Endodermal cell (in vitro differentiated cells): ENCODE measurements at regions not wholly inside any gene's neighbourhood (a gene's known extent, or its start where the extent isn't known, plus 50 kb on each side); places are given as distances from the start of the nearest gene placed in this dataset.

ENCODE experiments used
- DNase-seq: peaks from one replicate; pipeline ENCODE4 v3.0.0-alpha.2; 2017
- H3K27ac ChIP-seq: 2 replicates; pipeline ENCODE4 v1.5.1; 2013; ENCODE audit warnings: mild to moderate bottlenecking, low read depth, low read length, moderate library complexity
- H3K27me3 ChIP-seq: 2 replicates; pipeline ENCODE4 v1.6.1; 2013; ENCODE audit warnings: mild to moderate bottlenecking, low read length, moderate library complexity; ENCODE audit not compliant: insufficient read depth, control insufficient read depth, poor library complexity, severe bottlenecking
- H3K36me3 ChIP-seq: 2 replicates; pipeline ENCODE4 v1.7.0; 2013; ENCODE audit warnings: mild to moderate bottlenecking, low read length, moderate library complexity; ENCODE audit not compliant: control insufficient read depth, insufficient read depth
- H3K4me1 ChIP-seq: one replicate; pipeline ENCODE4 v1.7.0; 2013; ENCODE audit warnings: low read length; ENCODE audit not compliant: control insufficient read depth, insufficient read depth
- H3K4me3 ChIP-seq: 2 replicates; pipeline ENCODE4 v1.5.1; 2013; ENCODE audit warnings: mild to moderate bottlenecking, low read length, moderate library complexity
- H3K9ac ChIP-seq: 2 replicates; pipeline ENCODE4 v1.6.1; 2013; ENCODE audit warnings: mild to moderate bottlenecking, low read length, moderate library complexity; ENCODE audit not compliant: poor library complexity, severe bottlenecking; ENCODE audit errors: extremely low read depth
- H3K9me3 ChIP-seq: 2 replicates; pipeline ENCODE4 v1.6.1; 2013; ENCODE audit warnings: mild to moderate bottlenecking, low read length, moderate library complexity; ENCODE audit not compliant: control insufficient read depth
- H3K27ac Mint-ChIP-seq: 2 replicates; pipeline ENCODE4 v1.8.0; 2020; ENCODE audit warnings: mixed read lengths
- H3K27me3 Mint-ChIP-seq: 2 replicates; pipeline ENCODE4 v1.8.0; 2021; ENCODE audit warnings: mild to moderate bottlenecking, mixed read lengths; ENCODE audit not compliant: insufficient read depth
- H3K36me3 Mint-ChIP-seq: 2 replicates; pipeline ENCODE4 v1.8.0; 2020; ENCODE audit warnings: low read depth, mixed read lengths
- H3K4me1 Mint-ChIP-seq: 2 replicates; pipeline ENCODE4 v1.8.0; 2020; ENCODE audit warnings: mixed read lengths
- H3K4me3 Mint-ChIP-seq: 2 replicates; pipeline ENCODE4 v1.8.0; 2020; ENCODE audit warnings: mild to moderate bottlenecking, moderate library complexity, mixed read lengths
- H3K9me3 Mint-ChIP-seq: 2 replicates; pipeline ENCODE4 v1.8.0; 2020; ENCODE audit warnings: mild to moderate bottlenecking, mixed read lengths
- WGBS, 2 experiments: methylation state at CpG; one replicate each; pipeline versions ENCODE4 v1.1.5 to v1.1.7; 2013; ENCODE audit warnings: missing lambda C conversion rate in 2 of 2, mixed read lengths in 1 of 2; ENCODE audit not compliant: insufficient coverage in 1 of 2, insufficient read length in 1 of 2; 5-methylcytosine and 5-hydroxymethylcytosine counted together
- TF ChIP-seq, protein P1 (sequence below): fragments of 200-600 bp; sonication (generic); conservative IDR thresholded peaks from 2 replicates; pipeline ENCODE4 v1.5.0; 2021; ENCODE audit warnings: antibody characterized with exemption, mild to moderate bottlenecking

DNA sequence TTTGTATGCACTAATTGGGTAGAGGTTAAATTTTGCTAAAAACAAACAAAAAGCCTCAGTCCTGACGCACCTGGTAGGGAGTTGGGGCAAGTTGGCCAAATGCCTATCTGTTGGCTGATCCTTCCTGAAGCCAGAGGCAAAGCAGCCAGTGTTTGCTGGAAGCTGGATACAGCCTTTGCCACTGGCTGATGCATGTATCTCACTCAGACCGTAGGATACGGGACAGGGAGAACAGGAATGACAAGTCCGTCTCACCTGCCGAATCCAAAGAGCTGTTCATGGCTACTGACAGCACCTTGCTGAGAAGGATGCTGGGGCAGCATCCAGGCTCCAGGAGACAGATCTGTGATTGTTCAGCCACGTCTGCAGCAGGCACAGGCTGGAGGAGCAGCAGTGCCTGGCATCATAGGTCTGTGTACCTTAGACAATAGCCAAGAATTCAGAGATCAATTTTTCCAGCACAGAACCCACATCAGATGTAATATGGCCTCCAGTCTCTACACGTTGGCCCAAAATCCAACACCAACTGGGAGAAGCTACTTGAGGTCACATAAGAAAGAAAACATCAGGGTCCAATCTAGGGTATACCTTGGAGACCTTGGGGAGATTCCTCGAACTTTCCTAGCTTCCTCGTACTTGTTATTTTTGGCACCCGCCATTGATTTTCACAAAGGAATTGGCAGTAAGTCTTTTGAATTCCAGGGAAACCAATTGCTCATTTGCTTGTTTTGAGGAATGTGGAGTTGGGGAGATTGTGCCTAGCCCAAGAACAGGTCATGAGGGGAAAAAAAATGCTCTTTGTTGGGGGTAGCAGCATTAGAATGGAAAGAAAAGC lies 108.5 kb upstream of the ARMC2 start:
- 91 to 95% methylated on average over 6 to 10 of the region's 10 CpGs for WGBS, 2 experiments
- no peak overlapping the region for H3K27ac ChIP-seq
- no peak overlapping the region for H3K4me3 Mint-ChIP-seq

DNA sequence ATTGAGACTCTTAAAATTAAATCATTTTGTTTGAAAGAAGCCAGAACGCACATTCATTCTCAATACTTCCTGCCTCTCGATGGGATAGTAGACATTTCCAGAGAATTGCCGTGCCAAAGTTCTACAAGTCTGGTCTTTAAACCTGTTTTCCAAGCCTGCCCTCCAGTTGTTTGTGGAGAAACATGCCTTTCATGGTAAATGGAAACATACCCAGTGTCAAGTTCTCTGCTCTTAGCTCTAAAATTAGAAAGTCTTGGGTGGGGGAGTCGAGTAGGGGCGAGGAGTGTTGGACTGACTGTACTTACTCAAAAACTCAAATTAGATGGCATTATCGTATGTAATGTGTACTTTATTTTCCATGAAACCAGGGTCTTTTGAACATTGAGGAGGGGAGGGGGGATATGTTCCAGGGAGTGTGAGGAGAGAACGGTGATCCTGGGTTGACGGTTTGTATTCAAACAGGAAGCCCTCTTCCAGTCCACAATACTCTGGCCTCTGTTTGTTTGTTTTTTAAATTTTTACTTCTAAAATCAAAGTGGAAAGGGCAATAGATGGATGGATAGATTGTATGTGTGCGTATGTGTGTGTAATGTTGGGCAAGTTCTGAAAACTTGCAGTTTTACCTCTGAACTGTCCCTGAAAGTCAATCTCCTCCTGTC lies 106.8 kb upstream of the ARMC2 start:
- Histone ChIP-seq H3K4me3 (no peak overlapping the region), H3K27me3 (no peaks in the 10 kb centered on the region), H3K9ac (no peak overlapping the region), H3K9me3 (no peaks in the 10 kb centered on the region), H3K36me3 (no peaks in the 10 kb centered on the region), H3K4me1 (no peaks in the 10 kb centered on the region), H3K27ac (no peak overlapping the region)
- H3K9me3 Mint-ChIP-seq: no peaks in the 10 kb centered on the region
- 94 to 100% methylated on average over 6 to 9 of the region's 9 CpGs for WGBS, 2 experiments
- no peaks in the 10 kb centered on the region for H3K36me3 Mint-ChIP-seq
- no peaks in the 10 kb centered on the region for H3K4me1 Mint-ChIP-seq
- peaks cover 48% of the 10 kb centered on the region for H3K27me3 Mint-ChIP-seq
- H3K27ac Mint-ChIP-seq: no peak overlapping the region
- H3K4me3 Mint-ChIP-seq: no peak overlapping the region
- DNase-seq: peak; percentile 22
- TF ChIP-seq, protein P1, sequence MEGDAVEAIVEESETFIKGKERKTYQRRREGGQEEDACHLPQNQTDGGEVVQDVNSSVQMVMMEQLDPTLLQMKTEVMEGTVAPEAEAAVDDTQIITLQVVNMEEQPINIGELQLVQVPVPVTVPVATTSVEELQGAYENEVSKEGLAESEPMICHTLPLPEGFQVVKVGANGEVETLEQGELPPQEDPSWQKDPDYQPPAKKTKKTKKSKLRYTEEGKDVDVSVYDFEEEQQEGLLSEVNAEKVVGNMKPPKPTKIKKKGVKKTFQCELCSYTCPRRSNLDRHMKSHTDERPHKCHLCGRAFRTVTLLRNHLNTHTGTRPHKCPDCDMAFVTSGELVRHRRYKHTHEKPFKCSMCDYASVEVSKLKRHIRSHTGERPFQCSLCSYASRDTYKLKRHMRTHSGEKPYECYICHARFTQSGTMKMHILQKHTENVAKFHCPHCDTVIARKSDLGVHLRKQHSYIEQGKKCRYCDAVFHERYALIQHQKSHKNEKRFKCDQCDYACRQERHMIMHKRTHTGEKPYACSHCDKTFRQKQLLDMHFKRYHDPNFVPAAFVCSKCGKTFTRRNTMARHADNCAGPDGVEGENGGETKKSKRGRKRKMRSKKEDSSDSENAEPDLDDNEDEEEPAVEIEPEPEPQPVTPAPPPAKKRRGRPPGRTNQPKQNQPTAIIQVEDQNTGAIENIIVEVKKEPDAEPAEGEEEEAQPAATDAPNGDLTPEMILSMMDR: no peak

More for the DNA sequence above, 108.5 kb upstream of the ARMC2 start:
- Histone ChIP-seq H3K4me3 (no peak overlapping the region), H3K4me1 (no peaks in the 10 kb centered on the region), H3K36me3 (no peaks in the 10 kb centered on the region), H3K27me3 (no peaks in the 10 kb centered on the region), H3K9me3 (no peaks in the 10 kb centered on the region), H3K9ac (no peak overlapping the region)
- DNase-seq: peak; percentile 7
- Mint-ChIP-seq H3K9me3 (no peaks in the 10 kb centered on the region), H3K36me3 (no peaks in the 10 kb centered on the region), H3K27ac (no peak overlapping the region), H3K4me1 (peaks cover 5% of the 10 kb centered on the region), H3K27me3 (peaks cover 52% of the 10 kb centered on the region)
- TF ChIP-seq, protein P1: no peak

GRCh38 chr6:108742041-108742440 lies 106.2 kb upstream of the ARMC2 start:
- Mint-ChIP-seq H3K4me3 (no peak overlapping the region), H3K4me1 (no peaks in the 10 kb centered on the region), H3K27me3 (peaks cover 45% of the 10 kb centered on the region), H3K27ac (no peak overlapping the region), H3K36me3 (no peaks in the 10 kb centered on the region), H3K9me3 (no peaks in the 10 kb centered on the region)
- H3K36me3 ChIP-seq: no peaks in the 10 kb centered on the region
- no peak overlapping the region for H3K27ac ChIP-seq
- no peaks in the 10 kb centered on the region for H3K4me1 ChIP-seq
- TF ChIP-seq, protein P1: no peak
- no peaks in the 10 kb centered on the region for H3K9me3 ChIP-seq
- peak; percentile 32 for DNase-seq
- no peak overlapping the region for H3K4me3 ChIP-seq
- H3K9ac ChIP-seq: no peak overlapping the region
- no peaks in the 10 kb centered on the region for H3K27me3 ChIP-seq
- WGBS, 2 experiments: 87% methylated on average over 2 of the region's 2 CpGs; no CpG with 5 or more reads in 1 of the 2 experiments
